ENCODE measurements at regions not wholly inside any gene's neighbourhood (a gene's known extent, or its start where the extent isn't known, plus 50 kb on each side); places are given as distances from the start of the nearest gene placed in this dataset.

GRCh38 chr2:128578406-128579390, 260.0 kb upstream of the HS6ST1 start:
- DNase-seq (ENCODE audit: low spot score): no peak

- DNase-seq (ENCODE audit: low spot score): no peak
These were observed 261.2 kb upstream of the HS6ST1 start for GRCh38 chr2:128579825-128580224.

GRCh38 chr2:128580988-128581848, 262.6 kb upstream of the HS6ST1 start:
- DNase-seq (ENCODE audit: low spot score): no peak

GRCh38 chr2:128581849-128582244, 263.2 kb upstream of the HS6ST1 start:
- no peak for DNase-seq (ENCODE audit: low spot score)

- DNase-seq (ENCODE audit: low spot score): no peak
These were observed 265.7 kb upstream of the HS6ST1 start for GRCh38 chr2:128584296-128584890.

GRCh38 chr2:128585706-128586105, 267.0 kb upstream of the HS6ST1 start:
- no peak for DNase-seq (ENCODE audit: low spot score)

GRCh38 chr2:128589681-128590080, 271.0 kb upstream of the HS6ST1 start:
- peak; percentile 43 for DNase-seq (ENCODE audit: low spot score)

- no peak for DNase-seq (ENCODE audit: low spot score)
These were observed 271.8 kb upstream of the HS6ST1 start for GRCh38 chr2:128590309-128591021.

GRCh38 chr2:128591022-128591860, 272.6 kb upstream of the HS6ST1 start:
- DNase-seq (ENCODE audit: low spot score): no peak

- DNase-seq (ENCODE audit: low spot score): peak; percentile 45
These were observed 273.5 kb upstream of the HS6ST1 start for GRCh38 chr2:128591861-128592822.

GRCh38 chr2:128593518-128593878, 274.8 kb upstream of the HS6ST1 start:
- no peak for DNase-seq (ENCODE audit: low spot score)

GRCh38 chr2:128593879-128594650, 275.4 kb upstream of the HS6ST1 start:
- DNase-seq (ENCODE audit: low spot score): peak; percentile 49

- DNase-seq (ENCODE audit: low spot score): no peak
These were observed 275.9 kb upstream of the HS6ST1 start for GRCh38 chr2:128594651-128594910.

GRCh38 chr2:128594953-128595677, 276.4 kb upstream of the HS6ST1 start:
- DNase-seq (ENCODE audit: low spot score): peak; percentile 42

GRCh38 chr2:128595763-128596395, 277.2 kb upstream of the HS6ST1 start:
- peak; percentile 43 for DNase-seq (ENCODE audit: low spot score)

GRCh38 chr2:128596396-128597120, 277.9 kb upstream of the HS6ST1 start:
- DNase-seq (ENCODE audit: low spot score): peak; percentile 22

GRCh38 chr2:128597121-128597762, 278.6 kb upstream of the HS6ST1 start:
- peak; percentile 24 for DNase-seq (ENCODE audit: low spot score)

Data from ecto neural progenitor cell (in vitro differentiated cells).